SK-N-MC (cell line): ENCODE measurements at regions not wholly inside any gene's neighbourhood (a gene's known extent, or its start where the extent isn't known, plus 50 kb on each side); places are given as distances from the start of the nearest gene placed in this dataset.

Experiments
- EZH2 ChIP-seq: fragments of 200-600 bp; sonication (generic); IDR thresholded peaks from one replicate; pipeline ENCODE4 v1.6.1; 2017; ENCODE audit warnings: antibody characterized with exemption
- POLR2AphosphoS5 ChIP-seq: IDR thresholded peaks from 2 replicates; pipeline ENCODE4 v1.6.1; 2012; ENCODE audit warnings: mild to moderate bottlenecking, low read depth, low read length, borderline replicate concordance

DNA sequence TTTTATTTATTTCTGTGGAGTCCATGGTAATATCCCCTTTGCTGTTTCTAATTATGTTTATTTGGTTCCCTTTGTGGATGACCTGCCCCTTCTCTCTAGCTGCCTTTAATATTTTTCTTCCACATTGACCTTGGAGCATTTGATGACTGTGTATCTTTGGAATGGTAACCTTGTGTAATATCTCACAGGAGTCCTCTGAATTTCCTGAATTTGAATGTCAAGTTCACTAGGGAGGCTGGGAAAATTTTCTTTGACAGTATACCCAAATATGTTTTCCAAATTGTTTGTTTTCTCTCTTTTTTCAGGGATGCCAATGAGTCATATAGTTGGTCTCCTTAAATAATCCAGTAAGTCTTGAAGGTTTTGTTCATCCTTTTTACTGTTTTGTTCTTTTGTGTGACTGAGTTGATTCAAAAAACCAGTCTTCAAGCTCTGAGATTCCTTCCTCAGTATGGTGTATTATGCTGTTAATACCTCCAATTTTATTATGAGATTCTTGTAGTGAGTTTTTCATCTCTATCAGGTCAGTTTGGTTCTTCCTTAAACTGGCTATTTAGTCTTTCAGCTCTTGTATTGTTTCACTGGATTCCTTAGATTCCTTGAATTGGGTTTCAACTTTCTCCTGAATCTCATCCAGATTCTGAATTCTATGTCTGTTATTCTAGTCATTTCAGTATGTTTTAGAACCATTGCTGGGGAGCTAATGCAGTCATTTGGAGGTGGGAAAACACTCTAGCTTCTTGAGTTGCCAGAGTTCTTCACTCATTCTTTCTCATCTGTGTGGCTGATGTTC lies 349.0 kb upstream of the TARS1 start:
- TF ChIP-seq POLR2AphosphoS5 (no peak), EZH2 (no peak)
